Ascending aorta (tissue), 2 donors: ENCODE measurements at regions not wholly inside any gene's neighbourhood (a gene's known extent, or its start where the extent isn't known, plus 50 kb on each side); places are given as distances from the start of the nearest gene placed in this dataset.

Source experiments
- DNase-seq, 2 donors: peaks; one replicate each; pipeline ENCODE4 v3.0.0-alpha.2; 2019; ENCODE audit warnings: low spot score in 2 of 2
- H3K27ac ChIP-seq, 2 donors: fragments of 200-600 bp; sonication (generic); one replicate each; pipeline ENCODE4 v1.5.1; 2016 to 2017; ENCODE audit warnings: mild to moderate bottlenecking in 1 of 2
- H3K27me3 ChIP-seq: fragments of 200-600 bp; sonication (generic); one replicate; pipeline ENCODE4 v1.5.1; 2017
- H3K36me3 ChIP-seq, 2 donors: fragments of 200-600 bp; sonication (generic); one replicate each; pipeline ENCODE4 v1.5.1; 2016
- H3K4me1 ChIP-seq, 2 donors: fragments of 200-600 bp; sonication (generic); one replicate each; pipeline ENCODE4 v1.5.1; 2016 to 2017; ENCODE audit warnings: mild to moderate bottlenecking in 1 of 2
- H3K4me3 ChIP-seq, 2 donors: fragments of 200-600 bp; sonication (generic); one replicate each; pipeline ENCODE4 v1.5.1; 2016 to 2017; ENCODE audit warnings: mild to moderate bottlenecking in 1 of 2
- H3K9me3 ChIP-seq, 2 donors: fragments of 200-600 bp; sonication (generic); one replicate each; pipeline ENCODE4 v1.5.1; 2016
- CTCF ChIP-seq, 3 experiments: fragments of 200-600 bp in 2 of 3; fragments of 450-650 bp in 1 of 3; sonication (generic) in 2 of 3; IDR thresholded peaks; one replicate each; pipeline ENCODE4 v1.5.1; 2016 to 2019; ENCODE audit warnings: antibody characterized with exemption in 3 of 3, mild to moderate bottlenecking in 1 of 3, moderate library complexity in 1 of 3
- intact Hi-C: fragments of 100-400 bp; cut with DNase I; formaldehyde crosslinking; loops from one replicate; pipeline ENCODE4 v1.15.1; 2023

GRCh38 chr1:184164536-184164935 is 113.0 kb downstream of the TSEN15 start:
- TF ChIP-seq CTCF (IDR thresholded peaks at IDR 0.05) = no peak
- no peak for DNase-seq
- Histone ChIP-seq H3K9me3 (no peaks in the 10 kb centered on the region), H3K4me3 (no peak overlapping the region), H3K4me1 (no peaks in the 10 kb centered on the region), H3K27me3 (no peaks in the 10 kb centered on the region), H3K27ac (no peak overlapping the region), H3K36me3 (no peaks in the 10 kb centered on the region)
- intact Hi-C loops = no loop called here

GRCh38 chr1:184166485-184166884 is 115.0 kb downstream of the TSEN15 start:
- H3K36me3 ChIP-seq = no peaks in the 10 kb centered on the region
- H3K4me3 ChIP-seq = no peak overlapping the region
- H3K27me3 ChIP-seq = no peaks in the 10 kb centered on the region
- H3K9me3 ChIP-seq = no peaks in the 10 kb centered on the region
- no peak overlapping the region for H3K27ac ChIP-seq
- no peaks in the 10 kb centered on the region for H3K4me1 ChIP-seq
- intact Hi-C loops = no loop called here
- no peak for TF ChIP-seq CTCF (IDR thresholded peaks at IDR 0.05)
- no peak for DNase-seq

GRCh38 chr1:184167352-184167751 is 115.8 kb downstream of the TSEN15 start:
- Histone ChIP-seq H3K4me3 (no peak overlapping the region), H3K4me1 (no peaks in the 10 kb centered on the region), H3K27me3 (no peaks in the 10 kb centered on the region), H3K27ac (no peak overlapping the region), H3K36me3 (no peaks in the 10 kb centered on the region), H3K9me3 (no peaks in the 10 kb centered on the region)
- intact Hi-C loops = no loop called here
- DNase-seq = no peak
- no peak for TF ChIP-seq CTCF (IDR thresholded peaks at IDR 0.05)

GRCh38 chr1:184170719-184171118 is 119.2 kb downstream of the TSEN15 start:
- Histone ChIP-seq H3K27ac (no peak overlapping the region), H3K36me3 (no peaks in the 10 kb centered on the region), H3K4me1 (no peaks in the 10 kb centered on the region), H3K9me3 (no peaks in the 10 kb centered on the region), H3K4me3 (no peak overlapping the region), H3K27me3 (no peaks in the 10 kb centered on the region)
- DNase-seq = no peak
- intact Hi-C loops = no loop called here
- no peak for TF ChIP-seq CTCF (IDR thresholded peaks at IDR 0.05)

- intact Hi-C loops = no loop called here
- no peaks in the 10 kb centered on the region for H3K9me3 ChIP-seq
- no peak for TF ChIP-seq CTCF (IDR thresholded peaks at IDR 0.05)
These were observed 124.5 kb downstream of the TSEN15 start for GRCh38 chr1:184176058-184176457.

GRCh38 chr1:184181044-184181443 is 129.5 kb downstream of the TSEN15 start:
- no peak for TF ChIP-seq CTCF (IDR thresholded peaks at IDR 0.05)
- Histone ChIP-seq H3K4me1 (no peaks in the 10 kb centered on the region), H3K27ac (no peak overlapping the region), H3K4me3 (no peak overlapping the region), H3K27me3 (no peaks in the 10 kb centered on the region), H3K36me3 (no peaks in the 10 kb centered on the region), H3K9me3 (no peaks in the 10 kb centered on the region)
- no peak for DNase-seq
- intact Hi-C loops = no loop called here

More at GRCh38 chr1:184176058-184176457, 124.5 kb downstream of the TSEN15 start:
- Histone ChIP-seq H3K4me1 (no peaks in the 10 kb centered on the region), H3K27me3 (no peaks in the 10 kb centered on the region), H3K36me3 (no peaks in the 10 kb centered on the region), H3K27ac (no peak overlapping the region), H3K4me3 (no peak overlapping the region)
- DNase-seq = no peak
